BJ (cell line): ENCODE measurements at regions not wholly inside any gene's neighbourhood (a gene's known extent, or its start where the extent isn't known, plus 50 kb on each side); places are given as distances from the start of the nearest gene placed in this dataset.

Source experiments
- CTCF ChIA-PET: fragments of 350-600 bp; formaldehyde crosslinking; extraction: SDS; loops from one replicate; lab custom pipeline; 2021; ENCODE audit warnings: antibody characterized with exemption, inconsistent platforms; lab: Yijun Ruan, JAX
- POLR2A ChIA-PET: fragments of 300-600 bp; sonication (Branson Sonifier 250); formaldehyde crosslinking; extraction: SDS; loops from one replicate; lab custom pipeline; 2021; ENCODE audit warnings: antibody characterized with exemption; lab: Charles Lee
- DNase-seq: peaks from one replicate; pipeline ENCODE4 v3.0.0-alpha.2; 2011; ENCODE audit warnings: low read depth
- H3K27me3 ChIP-seq: 2 replicates; pipeline ENCODE4 v1.6.0; 2011; ENCODE audit warnings: low read length; ENCODE audit not compliant: control insufficient read depth, insufficient read depth
- H3K36me3 ChIP-seq: 2 replicates; pipeline ENCODE4 v1.5.1; 2011; ENCODE audit warnings: low read length; ENCODE audit not compliant: control insufficient read depth, insufficient read depth
- H3K4me3 ChIP-seq: 2 replicates; pipeline ENCODE4 v1.5.1; 2011; ENCODE audit warnings: low read depth, mild to moderate bottlenecking, control low read depth, low read length
- CTCF ChIP-seq: IDR thresholded peaks from 2 replicates; pipeline ENCODE4 v1.5.1; 2011; ENCODE audit warnings: low read depth, mild to moderate bottlenecking, control low read depth, inconsistent platforms, low read length, moderate library complexity; ENCODE audit not compliant: insufficient read depth

DNA sequence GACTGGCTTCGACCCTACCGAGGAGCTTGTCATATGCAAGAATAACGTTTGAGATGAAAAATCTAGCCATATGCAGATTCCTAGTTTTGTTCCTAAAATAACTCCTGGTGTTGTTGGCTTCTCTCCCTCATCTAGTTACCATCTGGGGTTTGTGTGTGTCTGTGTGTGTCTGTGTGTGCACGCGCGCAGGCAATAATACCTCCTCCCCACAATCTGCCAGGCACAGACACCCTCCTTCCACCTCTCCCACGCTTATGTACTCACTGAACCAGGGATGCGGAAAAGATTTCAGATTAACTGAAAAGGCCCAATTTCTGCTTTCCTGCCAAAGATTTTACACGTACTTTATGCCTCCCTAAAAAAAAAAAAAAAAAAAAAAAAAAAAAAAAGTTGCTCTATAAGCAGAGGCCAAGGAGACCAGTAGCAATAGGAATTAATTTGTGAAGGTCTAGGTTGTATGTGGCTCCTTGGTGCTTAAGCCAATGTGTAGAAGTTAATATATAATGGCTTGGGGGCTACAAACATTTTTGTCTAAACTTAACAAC lies 452.7 kb downstream of the NUF2 start:
- Histone ChIP-seq H3K4me3 (no peak overlapping the region), H3K36me3 (no peaks in the 10 kb centered on the region), H3K27me3 (no peaks in the 10 kb centered on the region)
- CTCF ChIA-PET = no interaction called here
- POLR2A ChIA-PET = no interaction called here
- no peak for TF ChIP-seq CTCF
- no peak for DNase-seq

GRCh38 chr1:163774978-163775620 lies 453.3 kb downstream of the NUF2 start:
- Histone ChIP-seq H3K4me3 (no peak overlapping the region), H3K27me3 (no peaks in the 10 kb centered on the region), H3K36me3 (no peaks in the 10 kb centered on the region)
- ChIA-PET POLR2A (no interaction called here), CTCF (no interaction called here)
- DNase-seq = no peak
- TF ChIP-seq CTCF = no peak

- ChIA-PET CTCF (no interaction called here), POLR2A (no interaction called here)
- no peaks in the 10 kb centered on the region for H3K27me3 ChIP-seq
- DNase-seq = no peak
- no peak overlapping the region for H3K4me3 ChIP-seq
- TF ChIP-seq CTCF = no peak
- H3K36me3 ChIP-seq = no peaks in the 10 kb centered on the region
Measured at GRCh38 chr1:163777205-163777604, 455.5 kb downstream of the NUF2 start.

GRCh38 chr1:163781146-163781545 lies 459.4 kb downstream of the NUF2 start:
- ChIA-PET CTCF (no interaction called here), POLR2A (no interaction called here)
- Histone ChIP-seq H3K4me3 (no peak overlapping the region), H3K36me3 (no peaks in the 10 kb centered on the region), H3K27me3 (no peaks in the 10 kb centered on the region)
- no peak for DNase-seq
- no peak for TF ChIP-seq CTCF

GRCh38 chr1:163785868-163786405 lies 464.2 kb downstream of the NUF2 start:
- Histone ChIP-seq H3K27me3 (no peaks in the 10 kb centered on the region), H3K36me3 (no peaks in the 10 kb centered on the region), H3K4me3 (no peak overlapping the region)
- ChIA-PET POLR2A (no interaction called here), CTCF (no interaction called here)
- no peak for DNase-seq
- no peak for TF ChIP-seq CTCF
